ENCODE measurements at regions not wholly inside any gene's neighbourhood (a gene's known extent, or its start where the extent isn't known, plus 50 kb on each side); places are given as distances from the start of the nearest gene placed in this dataset.

GRCh38 chr5:96297290-96297689, 135.8 kb downstream of the PCSK1 start:
- Histone ChIP-seq H3K79me2 (ENCODE audit: control insufficient read depth, insufficient read depth, low read length) (no peaks in the 10 kb centered on the region), H3K27ac (ENCODE audit: insufficient read depth, low read depth, low read length) (no peak overlapping the region), H3K4me1 (ENCODE audit: control insufficient read depth, extremely low read depth, insufficient read depth, low read length) (no peaks in the 10 kb centered on the region), H3K4me2 (ENCODE audit: insufficient read depth, low read length) (no peak overlapping the region), H3K27me3 (ENCODE audit: control insufficient read depth in 2 of 2, insufficient read depth in 2 of 2, low read length in 2 of 2) (no peaks in the 10 kb centered on the region), H3K4me3 (replicated peaks in 1 of 3; ENCODE audit: insufficient read depth in 1 of 3, low read depth in 1 of 3, low read length in 3 of 3) (no peak overlapping the region), H3K9me3 (replicated peaks; ENCODE audit: control insufficient read depth, insufficient read depth, low read length) (no peaks in the 10 kb centered on the region), H4K20me1 (replicated peaks; ENCODE audit: control insufficient read depth, extremely low read depth, insufficient read depth, low read length) (no peaks in the 10 kb centered on the region), H2AFZ (ENCODE audit: low read depth, low read length) (no peak overlapping the region), H3K36me3 (ENCODE audit: control insufficient read depth in 2 of 2, extremely low read depth in 1 of 2, insufficient read depth in 2 of 2, low read length in 2 of 2) (no peaks in the 10 kb centered on the region), H3K9ac (replicated peaks; ENCODE audit: extremely low read depth, insufficient read depth, low read length) (no peak overlapping the region), H3K9me1 (replicated peaks; ENCODE audit: control insufficient read depth, extremely low read depth, insufficient read depth, low read length) (no peaks in the 10 kb centered on the region)
- dilution Hi-C loops (cut with MboI; ENCODE audit: extremely low pct_ligation_motif_present, low sequenced_read_pairs) = no loop called here
- DNase-seq (ENCODE audit: low read depth, low spot score) = no peak
- intact Hi-C loops (cut with micrococcal nuclease) = no loop called here
- no peak for TF ChIP-seq EZH2 (IDR thresholded peaks at IDR 0.05; ENCODE audit: borderline replicate concordance, low read depth, low read length, severe bottlenecking)
- POLR2A ChIA-PET = no interaction called here
- FAIRE-seq = no peak
- BruUV-seq (replicated peaks) = no TSS peak
- CTCF ChIA-PET = no interaction called here

- ChIA-PET CTCF (interaction anchor here (1.0 kb wide), 1 partner anchor 10 kb away, joined by 3 read pairs; no protein-coding TSS in a partner anchor), POLR2A (no interaction called here)
- TF ChIP-seq MAX (IDR thresholded peaks at IDR 0.05; ENCODE audit: insufficient read depth, insufficient read length) (no peak), EZH2 (IDR thresholded peaks at IDR 0.05; ENCODE audit: borderline replicate concordance, low read depth, low read length, severe bottlenecking) (no peak), GATA2 (IDR thresholded peaks at IDR 0.05; ENCODE audit: insufficient read depth, insufficient read length, low read depth, low read length) (no peak), POLR2AphosphoS5 (IDR thresholded peaks at IDR 0.05; ENCODE audit: insufficient read depth, low read depth, low read length) (no peak), MYC (IDR thresholded peaks at IDR 0.05; ENCODE audit: low read depth, low read length) (no peak), FOS (IDR thresholded peaks at IDR 0.05; ENCODE audit: borderline replicate concordance, insufficient read depth, low read length) (no peak), JUN (IDR thresholded peaks at IDR 0.05; ENCODE audit: borderline replicate concordance, insufficient read depth, insufficient read length, low read depth) (no peak), POLR2A (IDR thresholded peaks at IDR 0.05; ENCODE audit: low read depth, low read length) (no peak), CTCF (IDR thresholded peaks at IDR 0.05; ENCODE audit: extremely low read depth in 1 of 2, insufficient read depth in 1 of 2, low read depth in 1 of 2, low read length in 2 of 2) (no peak)
- Histone ChIP-seq H3K27me3 (ENCODE audit: control insufficient read depth in 2 of 2, insufficient read depth in 2 of 2, low read length in 2 of 2) (no peaks in the 10 kb centered on the region), H2AFZ (ENCODE audit: low read depth, low read length) (no peak overlapping the region), H4K20me1 (replicated peaks; ENCODE audit: control insufficient read depth, extremely low read depth, insufficient read depth, low read length) (no peaks in the 10 kb centered on the region), H3K36me3 (ENCODE audit: control insufficient read depth in 2 of 2, extremely low read depth in 1 of 2, insufficient read depth in 2 of 2, low read length in 2 of 2) (no peaks in the 10 kb centered on the region), H3K9ac (replicated peaks; ENCODE audit: extremely low read depth, insufficient read depth, low read length) (no peak overlapping the region), H3K4me1 (ENCODE audit: control insufficient read depth, extremely low read depth, insufficient read depth, low read length) (no peaks in the 10 kb centered on the region), H3K27ac (ENCODE audit: insufficient read depth, low read depth, low read length) (no peak overlapping the region), H3K4me3 (replicated peaks in 1 of 3; ENCODE audit: insufficient read depth in 1 of 3, low read depth in 1 of 3, low read length in 3 of 3) (no peak overlapping the region), H3K4me2 (ENCODE audit: insufficient read depth, low read length) (no peak overlapping the region), H3K9me3 (replicated peaks; ENCODE audit: control insufficient read depth, insufficient read depth, low read length) (no peaks in the 10 kb centered on the region), H3K9me1 (replicated peaks; ENCODE audit: control insufficient read depth, extremely low read depth, insufficient read depth, low read length) (no peaks in the 10 kb centered on the region), H3K79me2 (ENCODE audit: control insufficient read depth, insufficient read depth, low read length) (no peaks in the 10 kb centered on the region)
- dilution Hi-C loops (cut with MboI; ENCODE audit: extremely low pct_ligation_motif_present, low sequenced_read_pairs) = no loop called here
- BruUV-seq (replicated peaks) = no TSS peak
- DNase-seq (ENCODE audit: low read depth, low spot score) (no peak), FAIRE-seq (no peak)
- intact Hi-C loops (cut with micrococcal nuclease) = no loop called here
These were observed 138.2 kb downstream of the PCSK1 start for GRCh38 chr5:96294884-96295202.
